CD8-positive, alpha-beta memory T cell (primary cell): ENCODE measurements at regions not wholly inside any gene's neighbourhood (a gene's known extent, or its start where the extent isn't known, plus 50 kb on each side); places are given as distances from the start of the nearest gene placed in this dataset.

Experiments used
- CTCF ChIA-PET: fragments of 350-600 bp; sonication (Branson Sonifier 250); formaldehyde crosslinking; loops from one replicate; lab custom pipeline; 2021; ENCODE audit warnings: antibody characterized with exemption; lab: Charles Lee
- POLR2A ChIA-PET: fragments of 350-600 bp; sonication (Branson Sonifier 250); formaldehyde crosslinking; loops from one replicate; lab custom pipeline; 2021; ENCODE audit warnings: antibody characterized with exemption; lab: Charles Lee
- DNase-seq, 5 donors: peaks; one replicate each; pipeline versions ENCODE4 v3.0.0 to v3.0.0-alpha.2; 2020 to 2022; ENCODE audit warnings: mixed read lengths in 1 of 5
- H3K27ac ChIP-seq: one replicate; pipeline ENCODE4 v1.7.0; 2013; ENCODE audit warnings: low read depth, mild to moderate bottlenecking, low read length, moderate library complexity
- H3K27me3 ChIP-seq: 2 replicates; pipeline ENCODE4 v1.7.0; 2013; ENCODE audit warnings: low read length, mild to moderate bottlenecking; ENCODE audit not compliant: insufficient read depth, poor library complexity, severe bottlenecking
- H3K36me3 ChIP-seq: 2 replicates; pipeline ENCODE4 v1.7.0; 2013; ENCODE audit warnings: mild to moderate bottlenecking, low read length, moderate library complexity; ENCODE audit not compliant: insufficient read depth
- H3K4me1 ChIP-seq: 2 replicates; pipeline ENCODE4 v1.7.0; 2013; ENCODE audit warnings: mild to moderate bottlenecking, low read length, moderate library complexity; ENCODE audit not compliant: insufficient read depth
- H3K4me3 ChIP-seq: 2 replicates; pipeline ENCODE4 v1.7.0; 2013; ENCODE audit warnings: mild to moderate bottlenecking, low read length
- H3K9me3 ChIP-seq: 2 replicates; pipeline ENCODE4 v1.7.0; 2013; ENCODE audit warnings: mild to moderate bottlenecking, low read length
- H3K27ac Mint-ChIP-seq, 8 donors: one replicate each; pipeline ENCODE4 v1.8.0; 2020 to 2021; ENCODE audit warnings: mixed read lengths in 8 of 8, mild to moderate bottlenecking in 6 of 8, inconsistent platforms in 3 of 8, moderate library complexity in 3 of 8
- H3K27me3 Mint-ChIP-seq, 2 donors: one replicate each; pipeline ENCODE4 v1.8.0; 2020 to 2021; ENCODE audit warnings: mixed read lengths in 2 of 2, mild to moderate bottlenecking in 1 of 2, moderate library complexity in 1 of 2
- H3K36me3 Mint-ChIP-seq, 3 donors: one replicate each; pipeline ENCODE4 v1.8.0; 2020 to 2021; ENCODE audit warnings: mixed read lengths in 3 of 3, inconsistent platforms in 1 of 3, mild to moderate bottlenecking in 1 of 3
- H3K4me1 Mint-ChIP-seq, 3 donors: one replicate each; pipeline ENCODE4 v1.8.0; 2020 to 2021; ENCODE audit warnings: mixed read lengths in 3 of 3, inconsistent platforms in 1 of 3, mild to moderate bottlenecking in 1 of 3
- H3K4me3 Mint-ChIP-seq, 7 donors: one replicate each; pipeline ENCODE4 v1.8.0; 2020 to 2021; ENCODE audit warnings: mixed read lengths in 7 of 7, mild to moderate bottlenecking in 6 of 7, moderate library complexity in 4 of 7, inconsistent platforms in 2 of 7
- H3K9me3 Mint-ChIP-seq, 5 donors: one replicate each; pipeline ENCODE4 v1.8.0; 2020 to 2022; ENCODE audit warnings: mixed read lengths in 5 of 5, mild to moderate bottlenecking in 3 of 5, moderate library complexity in 2 of 5, inconsistent platforms in 1 of 5

GRCh38 chr20:10961651-10962288, 288.0 kb upstream of the JAG1 start:
- ChIA-PET POLR2A (no interaction called here), CTCF (no interaction called here)
- no peaks in the 10 kb centered on the region for H3K36me3 Mint-ChIP-seq
- H3K27me3 Mint-ChIP-seq, result peaks cover 0 to 4% of the 10 kb centered on the region in 2 donors
- no peak overlapping the region for H3K4me3 Mint-ChIP-seq
- Histone ChIP-seq H3K9me3 (no peaks in the 10 kb centered on the region), H3K4me3 (no peak overlapping the region), H3K36me3 (no peaks in the 10 kb centered on the region), H3K4me1 (no peaks in the 10 kb centered on the region), H3K27me3 (no peaks in the 10 kb centered on the region), H3K27ac (no peak overlapping the region)
- H3K27ac Mint-ChIP-seq, result no peak overlapping the region
- peaks cover 0 to 8% (median 0%) of the 10 kb centered on the region in 5 donors for H3K9me3 Mint-ChIP-seq
- no peaks in the 10 kb centered on the region for H3K4me1 Mint-ChIP-seq
- DNase-seq, result no peak

- Histone ChIP-seq H3K27ac (no peak overlapping the region), H3K4me3 (no peak overlapping the region), H3K9me3 (no peaks in the 10 kb centered on the region), H3K27me3 (no peaks in the 10 kb centered on the region), H3K36me3 (no peaks in the 10 kb centered on the region), H3K4me1 (no peaks in the 10 kb centered on the region)
- peaks cover 0 to 6% (median 0%) of the 10 kb centered on the region in 5 donors for H3K9me3 Mint-ChIP-seq
- H3K36me3 Mint-ChIP-seq, result no peaks in the 10 kb centered on the region
- ChIA-PET CTCF (no interaction called here), POLR2A (no interaction called here)
- H3K27ac Mint-ChIP-seq, result no peak overlapping the region
- no peak for DNase-seq
- H3K4me1 Mint-ChIP-seq, result no peaks in the 10 kb centered on the region
- H3K4me3 Mint-ChIP-seq, result no peak overlapping the region
- peaks cover 0 to 3% of the 10 kb centered on the region in 2 donors for H3K27me3 Mint-ChIP-seq
Observed at GRCh38 chr20:10962937-10963336, 289.1 kb upstream of the JAG1 start.

DNA sequence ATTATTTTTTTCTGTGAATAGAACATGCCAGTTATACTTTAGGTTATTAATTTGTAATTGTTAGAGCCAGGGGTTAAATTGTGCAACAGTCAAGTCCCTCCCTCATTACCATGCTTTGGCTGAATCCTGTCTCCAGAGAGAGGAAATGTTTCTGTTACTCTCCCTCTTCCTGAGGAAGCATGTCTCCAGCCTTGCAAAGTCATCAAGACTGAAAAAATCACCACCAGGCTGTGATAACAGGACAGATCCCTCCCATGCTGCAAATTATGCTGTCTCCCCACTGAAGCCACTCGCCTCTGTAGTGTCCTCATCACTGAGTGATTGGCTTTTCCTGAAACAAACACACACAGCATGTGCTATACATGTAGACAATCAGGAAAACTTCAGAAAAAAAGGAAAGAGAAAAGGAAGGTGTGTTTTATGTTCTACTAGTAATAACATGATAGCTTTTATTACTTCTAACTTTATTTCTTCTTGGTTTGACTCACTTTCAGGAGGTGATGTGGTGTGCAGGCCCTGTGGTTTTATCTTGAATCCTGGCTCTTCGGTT, 290.0 kb upstream of the JAG1 start:
- Mint-ChIP-seq H3K9me3 (peaks cover 0 to 7% (median 0%) of the 10 kb centered on the region in 5 donors), H3K36me3 (no peaks in the 10 kb centered on the region), H3K4me3 (no peak overlapping the region), H3K27me3 (peaks cover 0 to 3% of the 10 kb centered on the region in 2 donors), H3K4me1 (no peaks in the 10 kb centered on the region), H3K27ac (no peak overlapping the region)
- Histone ChIP-seq H3K4me1 (no peaks in the 10 kb centered on the region), H3K9me3 (no peaks in the 10 kb centered on the region), H3K36me3 (no peaks in the 10 kb centered on the region), H3K27ac (no peak overlapping the region), H3K4me3 (no peak overlapping the region), H3K27me3 (no peaks in the 10 kb centered on the region)
- ChIA-PET POLR2A (no interaction called here), CTCF (no interaction called here)
- no peak for DNase-seq

DNA sequence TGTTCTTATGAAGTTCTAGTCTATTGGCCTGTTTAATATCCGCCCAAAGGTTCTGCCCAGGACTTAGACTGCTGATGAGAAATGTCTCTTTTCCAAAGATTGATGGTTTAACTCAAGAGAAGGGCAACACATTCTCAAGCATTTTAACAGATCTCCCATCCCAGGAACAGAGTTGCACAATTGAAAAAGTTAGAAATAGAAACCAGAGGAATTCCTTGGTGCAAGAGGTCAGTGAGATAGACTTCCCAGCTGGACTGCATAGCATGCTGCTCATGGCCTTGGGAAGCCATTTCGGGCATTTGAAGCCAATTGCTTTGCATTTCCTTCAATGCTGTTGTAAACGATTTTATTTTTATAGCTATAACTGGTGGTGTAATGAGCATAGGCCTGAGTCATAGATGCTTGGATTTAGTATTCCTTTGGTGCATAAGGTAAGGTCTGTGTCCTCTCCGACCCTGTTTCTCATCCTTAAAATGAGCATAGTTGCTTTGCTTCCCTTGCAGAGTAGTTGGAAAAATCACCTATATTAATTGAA, 292.2 kb upstream of the JAG1 start:
- H3K4me3 ChIP-seq, result no peak overlapping the region
- ChIA-PET CTCF (no interaction called here), POLR2A (no interaction called here)
- H3K36me3 ChIP-seq, result no peaks in the 10 kb centered on the region
- H3K4me1 ChIP-seq, result no peaks in the 10 kb centered on the region
- H3K27ac ChIP-seq, result no peak overlapping the region
- no peak overlapping the region for H3K27ac Mint-ChIP-seq
- DNase-seq, result no peak
- H3K36me3 Mint-ChIP-seq, result no peaks in the 10 kb centered on the region
- no peak overlapping the region for H3K4me3 Mint-ChIP-seq
- H3K27me3 Mint-ChIP-seq, result peaks cover 0 to 3% of the 10 kb centered on the region in 2 donors
- H3K9me3 Mint-ChIP-seq, result peaks cover 0 to 12% (median 3%) of the 10 kb centered on the region in 5 donors
- H3K27me3 ChIP-seq, result no peaks in the 10 kb centered on the region
- no peaks in the 10 kb centered on the region for H3K9me3 ChIP-seq
- no peaks in the 10 kb centered on the region for H3K4me1 Mint-ChIP-seq

GRCh38 chr20:10970109-10970508, 296.3 kb upstream of the JAG1 start:
- Histone ChIP-seq H3K9me3 (no peaks in the 10 kb centered on the region), H3K27me3 (no peaks in the 10 kb centered on the region), H3K36me3 (no peaks in the 10 kb centered on the region), H3K4me1 (no peaks in the 10 kb centered on the region), H3K4me3 (no peak overlapping the region), H3K27ac (no peak overlapping the region)
- no peaks in the 10 kb centered on the region for H3K4me1 Mint-ChIP-seq
- H3K27me3 Mint-ChIP-seq, result peaks cover 0 to 3% of the 10 kb centered on the region in 2 donors
- CTCF ChIA-PET, result no interaction called here
- peaks cover 0 to 13% (median 3%) of the 10 kb centered on the region in 5 donors for H3K9me3 Mint-ChIP-seq
- no peak overlapping the region for H3K4me3 Mint-ChIP-seq
- DNase-seq, result no peak
- no peaks in the 10 kb centered on the region for H3K36me3 Mint-ChIP-seq
- no peak overlapping the region for H3K27ac Mint-ChIP-seq
- POLR2A ChIA-PET, result no interaction called here

- Histone ChIP-seq H3K9me3 (no peaks in the 10 kb centered on the region), H3K36me3 (no peaks in the 10 kb centered on the region), H3K4me3 (no peak overlapping the region), H3K27me3 (no peaks in the 10 kb centered on the region), H3K27ac (no peak overlapping the region), H3K4me1 (no peaks in the 10 kb centered on the region)
- no peak overlapping the region for H3K4me3 Mint-ChIP-seq
- CTCF ChIA-PET, result no interaction called here
- H3K36me3 Mint-ChIP-seq, result no peaks in the 10 kb centered on the region
- H3K27ac Mint-ChIP-seq, result no peak overlapping the region
- DNase-seq, result no peak
- H3K4me1 Mint-ChIP-seq, result no peaks in the 10 kb centered on the region
- H3K27me3 Mint-ChIP-seq, result no peaks in the 10 kb centered on the region
- POLR2A ChIA-PET, result no interaction called here
- H3K9me3 Mint-ChIP-seq, result peaks cover 0 to 13% (median 3%) of the 10 kb centered on the region in 5 donors
Observed at GRCh38 chr20:10971096-10971495, 297.3 kb upstream of the JAG1 start.

- Mint-ChIP-seq H3K9me3 (peaks cover 0 to 13% (median 3%) of the 10 kb centered on the region in 5 donors), H3K27ac (no peak overlapping the region), H3K4me1 (no peaks in the 10 kb centered on the region), H3K4me3 (no peak overlapping the region), H3K27me3 (no peaks in the 10 kb centered on the region), H3K36me3 (no peaks in the 10 kb centered on the region)
- Histone ChIP-seq H3K9me3 (no peaks in the 10 kb centered on the region), H3K4me1 (no peaks in the 10 kb centered on the region), H3K27me3 (no peaks in the 10 kb centered on the region), H3K4me3 (no peak overlapping the region), H3K36me3 (no peaks in the 10 kb centered on the region), H3K27ac (no peak overlapping the region)
- DNase-seq, result no peak
- POLR2A ChIA-PET, result no interaction called here
- CTCF ChIA-PET, result interaction anchor here (1.3 kb wide), 1 partner anchor 10 kb away, joined by 3 read pairs; no protein-coding TSS in a partner anchor
Observed at GRCh38 chr20:10972219-10972860, 298.5 kb upstream of the JAG1 start.

- Mint-ChIP-seq H3K36me3 (no peaks in the 10 kb centered on the region), H3K27ac (no peak overlapping the region), H3K27me3 (no peaks in the 10 kb centered on the region), H3K9me3 (peaks cover 0 to 9% (median 0%) of the 10 kb centered on the region in 5 donors), H3K4me3 (no peak overlapping the region), H3K4me1 (no peaks in the 10 kb centered on the region)
- Histone ChIP-seq H3K4me1 (no peaks in the 10 kb centered on the region), H3K9me3 (no peaks in the 10 kb centered on the region), H3K4me3 (no peak overlapping the region), H3K27ac (no peak overlapping the region), H3K36me3 (no peaks in the 10 kb centered on the region), H3K27me3 (no peaks in the 10 kb centered on the region)
- POLR2A ChIA-PET, result no interaction called here
- CTCF ChIA-PET, result no interaction called here
- no peak for DNase-seq
Observed at GRCh38 chr20:10976051-10976450, 302.3 kb upstream of the JAG1 start.
